GM12878 (cell line): ENCODE measurements at regions not wholly inside any gene's neighbourhood (a gene's known extent, or its start where the extent isn't known, plus 50 kb on each side); places are given as distances from the start of the nearest gene placed in this dataset.

Source experiments
- ATAC-seq: fragments of 200-7000 bp; cut with Tn5 transposase; 3 replicates; pipeline ENCODE4 v1.9.1; 2020; ENCODE audit warnings: mild to moderate bottlenecking, moderate library complexity
- BruUV-seq: library from RNA; stranded (reverse); fragments of 400-500 nt; replicated peaks from 2 replicates; lab custom pipeline; 2021; lab: Mats Ljungman, UMichigan
- CTCF ChIA-PET: fragments of 300-600 bp; sonication (Branson Sonifier 250); formaldehyde crosslinking; extraction: SDS; loops from one replicate; lab custom pipeline; 2021; ENCODE audit warnings: inconsistent platforms; lab: Yijun Ruan, JAX
- POLR2A ChIA-PET: fragments of 350-600 bp; formaldehyde crosslinking; extraction: SDS; loops from one replicate; lab custom pipeline; 2021; ENCODE audit warnings: inconsistent platforms; lab: Charles Lee
- RAD21 ChIA-PET: fragments of 300-600 bp; sonication (Branson Sonifier 250); formaldehyde crosslinking; loops from one replicate; lab custom pipeline; 2023; ENCODE audit warnings: antibody characterized with exemption; ENCODE audit not compliant: unreplicated experiment; lab: Charles Lee
- SMC1A ChIA-PET: fragments of 300-600 bp; sonication (Branson Sonifier 250); formaldehyde crosslinking; loops from one replicate; lab custom pipeline; 2023; ENCODE audit not compliant: unreplicated experiment, uncharacterized antibody; lab: Charles Lee
- DNase-seq: peaks from one replicate; pipeline ENCODE4 v3.0.0-alpha.2; 2011; ENCODE audit warnings: low read depth, low spot score
- FAIRE-seq: peaks from 3 replicates; lab custom pipeline; 2011; peaks lifted over from hg19 to GRCh38; lab: Jason Lieb, UNC
- H2AFZ ChIP-seq: 2 replicates; pipeline ENCODE4 v1.6.0; 2011; ENCODE audit warnings: low read depth, low read length, control low read depth; ENCODE audit not compliant: control insufficient read depth
- H3K27ac ChIP-seq: 2 replicates; pipeline ENCODE4 v1.5.1; 2011; ENCODE audit warnings: control low read depth; ENCODE audit not compliant: control insufficient read depth, insufficient read depth
- H3K27me3 ChIP-seq, 2 experiments: replicated peaks in 1 of 2; 2 replicates each; pipeline versions ENCODE4 v1.6.0 to v1.6.1; 2011; ENCODE audit warnings: low read length in 1 of 2; ENCODE audit not compliant: control insufficient read depth in 2 of 2, insufficient read depth in 2 of 2
- H3K36me3 ChIP-seq, 2 experiments: 2 replicates each; pipeline ENCODE4 v1.5.1; 2011; ENCODE audit warnings: low read length in 1 of 2; ENCODE audit not compliant: control insufficient read depth in 2 of 2, insufficient read depth in 2 of 2
- H3K4me1 ChIP-seq: 2 replicates; pipeline ENCODE4 v1.6.1; 2011; ENCODE audit warnings: mild to moderate bottlenecking, low read length, moderate library complexity, mixed read lengths; ENCODE audit not compliant: control insufficient read depth, insufficient read depth
- H3K4me2 ChIP-seq: 2 replicates; pipeline ENCODE4 v1.6.0; 2011; ENCODE audit warnings: control low read depth; ENCODE audit not compliant: control insufficient read depth, insufficient read depth
- H3K4me3 ChIP-seq: fragments of 200-600 bp; sonication (generic); 2 replicates; pipeline ENCODE4 v1.5.1; 2016
- H3K79me2 ChIP-seq: 2 replicates; pipeline ENCODE4 v1.6.0; 2011; ENCODE audit warnings: low read length; ENCODE audit not compliant: control insufficient read depth, insufficient read depth
- H3K9ac ChIP-seq: 2 replicates; pipeline ENCODE4 v1.8.0; 2011; ENCODE audit warnings: low read length, control low read depth, mixed read lengths; ENCODE audit not compliant: control insufficient read depth, insufficient read depth
- H3K9me3 ChIP-seq: replicated peaks from 3 replicates; pipeline ENCODE4 v1.5.1; 2011; ENCODE audit warnings: mild to moderate bottlenecking, low read length; ENCODE audit not compliant: control insufficient read depth, insufficient read depth
- H4K20me1 ChIP-seq: 2 replicates; pipeline ENCODE4 v1.6.0; 2011; ENCODE audit not compliant: control insufficient read depth, insufficient read depth
- EGR1 ChIP-seq, 2 experiments: IDR thresholded peaks; 1 replicate in 1 of 2; 2 replicates in 1 of 2; pipeline ENCODE4 v1.6.1; 2011 to 2012; ENCODE audit warnings: low read depth in 2 of 2, low read length in 2 of 2, borderline replicate concordance in 1 of 2, mild to moderate bottlenecking in 1 of 2, moderate library complexity in 1 of 2
- LARP7 ChIP-seq: fragments of 450-650 bp; IDR thresholded peaks from 2 replicates; pipeline ENCODE4 v1.6.1; 2017; ENCODE audit warnings: mild to moderate bottlenecking
- SMAD5 ChIP-seq: IDR thresholded peaks from 2 replicates; pipeline ENCODE4 v1.6.1; 2016; ENCODE audit warnings: antibody characterized with exemption, low read depth
- SPI1 ChIP-seq: IDR thresholded peaks from 2 replicates; pipeline ENCODE4 v1.6.1; 2011; ENCODE audit warnings: low read depth, mild to moderate bottlenecking, low read length, moderate library complexity, borderline replicate concordance; ENCODE audit not compliant: insufficient read depth
- YY1 ChIP-seq: IDR thresholded peaks from 2 replicates; pipeline ENCODE4 v1.6.1; 2011; ENCODE audit warnings: low read depth, mild to moderate bottlenecking, low read length
- in situ Hi-C: fragments of 300-500 bp; cut with MboI; formaldehyde crosslinking; loops from 9 replicates; pipeline ENCODE4 v1.14.3; 2018; ENCODE audit warnings: mixed read lengths
- intact Hi-C: fragments of 100-400 bp; cut with micrococcal nuclease; formaldehyde crosslinking; loops from one replicate; pipeline ENCODE4 v1.14.2; 2022; ENCODE audit not compliant: unreplicated experiment
- TF ChIP-seq, protein P1 (sequence below): fragments of 450-650 bp; IDR thresholded peaks from 2 replicates; pipeline ENCODE4 v1.6.1; 2017; ENCODE audit warnings: low read depth, mild to moderate bottlenecking, moderate library complexity
- TF ChIP-seq, protein P2 (sequence below): fragments of 450-650 bp; IDR thresholded peaks from 2 replicates; pipeline ENCODE4 v1.6.1; 2014; ENCODE audit warnings: mild to moderate bottlenecking

DNA sequence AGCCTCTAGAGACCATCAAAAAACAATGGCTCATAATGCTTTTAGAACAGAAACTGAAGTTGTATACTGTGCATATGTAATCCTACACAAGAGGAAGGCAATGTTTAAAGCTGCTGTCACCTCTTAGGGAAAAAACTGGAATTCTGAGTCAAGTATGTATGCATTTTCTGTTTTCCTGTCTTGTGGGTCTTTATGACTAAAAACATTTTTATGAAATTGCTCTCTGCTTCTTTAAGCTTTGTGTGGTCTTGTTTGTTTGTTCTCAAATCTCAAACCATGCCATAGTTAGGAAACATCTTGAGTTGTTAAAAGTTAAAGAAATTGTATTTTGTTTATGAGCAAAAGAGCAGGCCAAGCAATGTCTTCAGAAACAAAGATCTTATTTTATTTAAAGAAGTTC, 80.9 kb upstream of the SOX2 start:
- no peaks in the 10 kb centered on the region for H4K20me1 ChIP-seq
- no peaks in the 10 kb centered on the region for H3K27me3 ChIP-seq
- no peaks in the 10 kb centered on the region for H3K9me3 ChIP-seq
- SMC1A ChIA-PET: no interaction called here
- no peak overlapping the region for H3K9ac ChIP-seq
- CTCF ChIA-PET: interaction anchor here (0.5 to 1.1 kb wide), 3 partner anchors 11 to 69 kb away, joined by 3 to 4 read pairs (median 3); no protein-coding TSS in a partner anchor
- no peaks in the 10 kb centered on the region for H3K4me1 ChIP-seq
- intact Hi-C loops (no loop called here), in situ Hi-C loops (no loop called here)
- no peak overlapping the region for H3K4me2 ChIP-seq
- POLR2A ChIA-PET: no interaction called here
- no peak overlapping the region for H3K27ac ChIP-seq
- ATAC-seq (no peak), FAIRE-seq (no peak), DNase-seq (no peak)
- H3K4me3 ChIP-seq: no peak overlapping the region
- no TSS peak for BruUV-seq
- no peaks in the 10 kb centered on the region for H3K36me3 ChIP-seq
- no peaks in the 10 kb centered on the region for H3K79me2 ChIP-seq
- H2AFZ ChIP-seq: no peak overlapping the region
- TF ChIP-seq SMAD5 (no peak), EGR1 (IDR thresholded peaks at IDR 0.05; ENCODE audit: borderline replicate concordance in 1 of 2, low read depth in 2 of 2, low read length in 2 of 2) (no peak), SPI1 (no peak), YY1 (no peak), LARP7 (no peak)
- TF ChIP-seq, protein P1, sequence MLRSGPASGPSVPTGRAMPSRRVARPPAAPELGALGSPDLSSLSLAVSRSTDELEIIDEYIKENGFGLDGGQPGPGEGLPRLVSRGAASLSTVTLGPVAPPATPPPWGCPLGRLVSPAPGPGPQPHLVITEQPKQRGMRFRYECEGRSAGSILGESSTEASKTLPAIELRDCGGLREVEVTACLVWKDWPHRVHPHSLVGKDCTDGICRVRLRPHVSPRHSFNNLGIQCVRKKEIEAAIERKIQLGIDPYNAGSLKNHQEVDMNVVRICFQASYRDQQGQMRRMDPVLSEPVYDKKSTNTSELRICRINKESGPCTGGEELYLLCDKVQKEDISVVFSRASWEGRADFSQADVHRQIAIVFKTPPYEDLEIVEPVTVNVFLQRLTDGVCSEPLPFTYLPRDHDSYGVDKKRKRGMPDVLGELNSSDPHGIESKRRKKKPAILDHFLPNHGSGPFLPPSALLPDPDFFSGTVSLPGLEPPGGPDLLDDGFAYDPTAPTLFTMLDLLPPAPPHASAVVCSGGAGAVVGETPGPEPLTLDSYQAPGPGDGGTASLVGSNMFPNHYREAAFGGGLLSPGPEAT: no peak
- TF ChIP-seq, protein P2, sequence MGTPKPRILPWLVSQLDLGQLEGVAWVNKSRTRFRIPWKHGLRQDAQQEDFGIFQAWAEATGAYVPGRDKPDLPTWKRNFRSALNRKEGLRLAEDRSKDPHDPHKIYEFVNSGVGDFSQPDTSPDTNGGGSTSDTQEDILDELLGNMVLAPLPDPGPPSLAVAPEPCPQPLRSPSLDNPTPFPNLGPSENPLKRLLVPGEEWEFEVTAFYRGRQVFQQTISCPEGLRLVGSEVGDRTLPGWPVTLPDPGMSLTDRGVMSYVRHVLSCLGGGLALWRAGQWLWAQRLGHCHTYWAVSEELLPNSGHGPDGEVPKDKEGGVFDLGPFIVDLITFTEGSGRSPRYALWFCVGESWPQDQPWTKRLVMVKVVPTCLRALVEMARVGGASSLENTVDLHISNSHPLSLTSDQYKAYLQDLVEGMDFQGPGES: no peak
- TF ChIP-seq, all 136 proteins: peak for 0
- RAD21 ChIA-PET: no interaction called here
